ENCODE measurements at regions not wholly inside any gene's neighbourhood (a gene's known extent, or its start where the extent isn't known, plus 50 kb on each side); places are given as distances from the start of the nearest gene placed in this dataset.

DNA sequence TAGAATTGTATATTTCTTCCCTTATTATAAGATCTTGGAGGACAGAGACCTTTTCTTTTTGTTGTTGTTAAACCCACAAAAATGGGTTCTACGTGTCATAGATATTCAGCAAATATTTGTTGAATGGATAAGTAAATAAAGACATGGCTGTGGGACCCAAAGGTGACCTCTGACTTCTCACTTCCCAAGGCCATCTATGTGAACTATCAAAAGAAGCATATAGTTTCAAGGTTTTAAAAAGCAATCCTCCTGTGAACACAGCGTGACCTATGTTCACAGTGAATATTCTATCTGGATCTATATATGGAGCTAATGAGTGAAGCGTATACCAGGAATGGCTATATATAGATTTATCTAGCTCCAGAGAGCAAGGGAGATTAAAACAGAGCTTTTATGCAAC lies 312.8 kb upstream of the C11orf87 start:
- no peak for DNase-seq

DNA sequence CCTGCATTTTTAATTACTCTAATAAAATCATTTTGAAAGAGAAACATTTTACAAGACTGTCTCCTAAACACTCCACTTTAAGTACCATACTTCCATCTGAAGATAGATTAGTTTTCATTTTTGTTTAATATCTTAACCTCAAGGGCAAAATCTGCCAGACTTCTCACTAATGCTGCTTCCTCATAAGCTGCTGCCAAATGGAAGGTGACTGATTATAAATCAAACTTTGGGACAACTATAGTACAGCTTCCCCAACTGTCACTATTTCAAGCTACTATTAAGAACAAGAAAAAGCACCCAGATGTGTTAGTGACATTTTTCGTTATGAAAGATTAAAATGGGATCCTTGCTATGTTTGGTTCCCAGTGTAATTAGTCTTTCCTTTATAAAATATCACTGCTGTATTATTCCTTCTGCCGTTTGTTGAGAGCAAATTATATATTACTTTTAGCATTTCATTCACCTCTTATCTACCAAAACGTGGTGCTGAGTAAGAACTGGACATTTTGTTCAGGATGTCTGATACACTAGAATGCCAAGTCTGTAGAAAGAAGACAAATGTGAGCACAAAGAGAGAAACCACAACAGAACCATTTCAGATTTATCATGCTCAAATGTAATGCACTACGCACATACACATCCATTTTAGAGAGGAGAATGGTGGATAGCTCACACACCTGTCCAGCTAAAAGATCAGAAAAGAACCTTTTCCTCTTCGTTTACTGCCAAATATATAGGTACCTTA lies 312.2 kb upstream of the C11orf87 start:
- DNase-seq, result no peak

DNA sequence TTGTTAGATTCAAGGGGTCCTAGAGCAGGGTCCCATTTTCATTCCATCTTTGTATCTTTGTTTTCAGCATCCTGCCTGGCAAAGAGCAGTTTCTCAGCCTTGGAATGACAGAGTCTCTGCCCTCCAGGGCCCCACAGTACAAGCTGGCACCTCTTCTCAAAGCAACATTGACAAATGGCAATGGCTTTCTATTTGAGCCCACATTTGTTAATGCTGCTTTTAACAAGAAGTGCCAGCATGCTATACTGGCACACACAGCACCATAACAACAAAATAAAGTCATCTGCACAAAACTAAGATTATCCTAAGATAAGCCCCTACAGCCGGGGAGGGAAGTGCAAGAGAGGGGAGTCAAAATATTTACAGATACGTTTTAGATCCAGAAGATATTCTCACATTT lies 309.7 kb upstream of the C11orf87 start:
- DNase-seq, result no peak

DNA sequence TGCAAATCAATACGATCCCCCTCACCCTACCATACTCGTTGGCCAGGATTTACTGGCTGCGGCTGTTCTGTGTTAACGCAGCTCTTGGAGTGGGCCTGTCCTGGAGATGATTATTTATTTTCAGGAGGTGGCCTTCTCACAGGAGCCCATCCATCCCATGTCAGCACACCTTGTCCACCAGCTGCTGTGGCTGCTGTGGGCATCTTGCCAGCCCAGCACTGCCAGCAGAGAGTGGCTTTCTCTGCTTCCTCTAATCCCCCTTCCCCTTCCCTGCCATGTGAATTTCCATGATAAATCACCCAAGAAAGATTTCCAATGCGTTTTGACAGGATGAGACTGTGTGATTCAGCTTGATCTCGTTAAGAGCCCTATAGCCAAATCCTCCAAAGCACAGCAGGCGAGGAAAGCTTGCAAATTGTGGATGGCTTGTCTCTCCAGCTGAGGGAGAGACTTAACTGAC lies 309.1 kb upstream of the C11orf87 start:
- no peak for DNase-seq

DNA sequence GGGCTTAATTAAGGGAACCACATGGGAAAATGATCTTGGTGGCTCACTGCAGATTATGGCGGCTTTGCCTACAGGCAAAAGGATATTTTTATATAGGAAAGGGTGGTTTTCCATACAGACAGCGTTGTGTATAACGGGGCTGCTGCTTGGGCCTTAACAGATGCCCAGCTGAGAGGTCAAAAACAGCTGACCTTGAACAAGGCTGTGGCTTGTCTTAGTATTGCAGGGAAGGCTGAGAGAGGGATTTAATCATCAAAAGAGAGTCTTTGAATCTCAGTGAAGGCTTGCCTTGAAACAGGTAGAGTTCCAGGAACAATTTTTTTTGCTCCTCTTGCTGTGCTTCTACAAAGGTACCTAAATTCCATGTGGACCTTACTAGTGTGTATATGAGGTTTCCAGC lies 301.6 kb upstream of the C11orf87 start:
- no peak for DNase-seq

DNA sequence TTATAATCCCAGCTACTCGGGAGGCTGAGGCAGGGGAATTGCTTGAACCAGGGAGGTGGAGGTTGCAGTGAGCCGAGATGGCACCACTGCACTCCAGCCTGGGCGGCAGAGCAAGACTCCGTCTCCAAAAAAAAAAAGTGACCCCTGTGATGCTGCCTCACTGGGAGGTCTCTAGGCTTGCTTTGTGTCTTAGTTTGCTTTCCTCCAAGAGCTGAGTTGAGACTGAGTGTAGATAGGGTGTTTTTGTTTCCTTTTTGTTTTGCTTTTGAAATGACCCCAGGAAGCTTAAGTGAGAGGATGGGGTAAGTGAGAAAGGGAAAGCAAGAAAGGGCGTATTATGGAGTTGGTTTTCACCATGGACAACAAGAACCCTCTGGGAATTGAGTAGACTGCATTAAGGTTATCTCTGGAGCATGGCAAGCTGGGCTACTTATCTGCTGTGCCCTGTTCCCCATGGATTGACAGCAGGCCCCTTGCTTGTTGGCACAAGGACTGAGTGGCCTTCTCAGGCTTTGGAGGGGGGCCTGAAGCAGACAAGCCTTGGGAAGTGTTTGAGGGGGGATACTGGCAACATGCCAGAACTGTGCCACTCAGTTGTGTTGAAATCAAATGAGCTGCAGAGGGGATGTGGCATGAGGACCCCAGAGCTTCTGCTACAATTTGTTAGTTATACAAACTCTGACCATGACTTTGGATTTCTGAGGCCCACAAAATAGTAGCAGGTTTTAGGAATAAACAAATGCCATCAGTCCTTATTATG lies 300.6 kb upstream of the C11orf87 start:
- no peak for DNase-seq

DNA sequence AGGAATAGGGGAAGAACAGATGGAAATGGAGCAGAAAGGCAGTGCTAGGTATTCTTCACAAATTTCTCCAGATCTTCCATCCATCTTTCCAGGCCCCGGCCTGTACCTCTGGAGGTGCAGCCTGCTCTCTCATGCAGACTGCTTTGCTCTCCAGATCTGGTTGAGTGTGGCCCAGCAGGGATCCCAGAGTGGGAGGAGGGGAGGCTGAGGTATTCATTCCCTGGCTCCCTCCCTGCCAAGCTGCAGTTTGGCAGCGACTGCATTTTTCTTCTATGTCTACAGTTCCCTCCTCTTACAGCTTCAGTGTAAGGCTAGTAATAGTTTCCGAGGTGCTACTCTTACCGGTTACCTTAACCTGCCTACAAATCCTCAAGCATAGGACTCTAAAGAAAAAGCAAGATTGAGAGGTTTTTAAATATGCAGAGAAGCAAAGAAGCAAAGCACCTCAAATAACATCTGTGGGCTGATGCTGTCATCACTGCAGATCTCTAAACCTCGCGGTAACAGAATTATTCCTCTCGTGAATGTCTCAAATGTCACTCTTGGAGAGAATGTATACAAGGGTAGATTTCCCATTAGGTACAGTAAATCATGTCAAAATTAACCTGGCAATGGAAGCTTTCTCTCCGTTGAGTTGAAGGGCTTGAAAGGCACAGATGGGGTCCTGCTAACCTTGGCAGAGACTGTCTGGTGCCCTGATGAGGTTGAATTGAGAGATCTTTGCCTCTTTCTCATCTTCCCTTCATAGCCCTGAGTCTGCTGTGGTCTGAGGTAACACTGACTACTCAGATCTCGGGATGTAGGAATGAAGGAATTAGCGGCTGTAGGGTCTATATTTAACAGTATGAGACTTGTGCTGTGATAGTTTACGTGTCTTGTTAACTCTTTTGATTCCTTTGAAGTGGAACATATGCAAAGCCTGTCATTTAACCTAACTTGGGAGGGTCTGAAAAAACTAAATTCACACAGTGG lies 297.9 kb upstream of the C11orf87 start:
- DNase-seq, result no peak

DNA sequence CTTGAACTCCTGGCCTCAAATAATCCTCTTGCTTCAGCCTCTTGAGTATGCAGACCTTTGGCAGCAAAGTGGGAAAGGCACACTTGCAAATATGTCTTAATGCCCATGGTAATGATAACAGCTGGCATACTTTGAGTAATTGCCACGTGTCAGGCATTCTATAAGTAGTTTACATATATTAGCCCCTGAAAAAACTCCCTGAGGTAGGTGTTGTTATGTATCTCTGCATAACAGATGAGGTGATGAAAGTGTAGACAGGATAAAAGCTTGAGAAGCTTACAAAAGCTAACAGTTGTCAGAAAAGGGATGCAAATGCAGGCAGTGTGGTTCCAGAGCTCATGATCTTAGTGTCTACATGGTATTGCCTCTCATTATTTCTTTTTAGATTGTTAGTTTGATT lies 291.1 kb upstream of the C11orf87 start:
- no peak for DNase-seq

DNA sequence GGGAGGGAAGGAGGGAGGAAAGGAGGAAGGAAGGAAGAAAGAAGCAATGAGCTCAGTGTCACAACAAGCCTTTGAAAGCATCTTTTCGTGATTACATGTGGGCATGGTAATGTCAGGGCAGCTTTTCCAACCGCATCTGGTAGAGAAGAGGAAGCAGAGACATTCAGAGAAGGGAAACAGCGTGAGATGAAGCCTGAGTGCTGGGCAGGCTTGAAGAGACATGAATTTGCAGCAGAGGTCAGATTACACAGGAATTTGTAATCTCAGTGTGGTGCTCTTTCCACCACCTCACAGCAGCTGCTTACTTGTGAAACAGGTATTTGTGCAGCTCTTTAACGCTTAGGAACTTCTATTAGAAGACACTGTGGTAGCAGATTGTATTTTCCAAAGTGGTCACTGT lies 289.5 kb upstream of the C11orf87 start:
- DNase-seq, result no peak

DNA sequence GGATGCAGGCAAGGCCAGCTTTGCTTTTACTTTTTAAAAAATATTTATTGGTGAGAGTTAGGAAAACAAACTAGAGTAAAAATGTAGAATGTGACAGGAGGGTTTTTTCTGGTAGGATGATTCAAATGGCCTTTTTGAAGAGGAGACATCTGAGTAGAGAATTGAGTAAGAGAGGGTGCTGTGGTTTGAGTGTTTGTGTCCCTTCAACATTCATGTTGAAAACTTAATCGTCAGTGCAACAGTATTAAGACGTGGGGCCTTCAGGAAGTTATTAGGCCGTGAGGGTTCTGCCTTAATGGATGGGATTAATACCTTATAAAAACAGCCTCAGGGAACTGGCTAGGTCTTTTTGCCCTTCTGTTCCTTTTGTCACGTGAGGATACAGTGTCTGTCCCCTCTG lies 288.8 kb upstream of the C11orf87 start:
- no peak for DNase-seq

DNA sequence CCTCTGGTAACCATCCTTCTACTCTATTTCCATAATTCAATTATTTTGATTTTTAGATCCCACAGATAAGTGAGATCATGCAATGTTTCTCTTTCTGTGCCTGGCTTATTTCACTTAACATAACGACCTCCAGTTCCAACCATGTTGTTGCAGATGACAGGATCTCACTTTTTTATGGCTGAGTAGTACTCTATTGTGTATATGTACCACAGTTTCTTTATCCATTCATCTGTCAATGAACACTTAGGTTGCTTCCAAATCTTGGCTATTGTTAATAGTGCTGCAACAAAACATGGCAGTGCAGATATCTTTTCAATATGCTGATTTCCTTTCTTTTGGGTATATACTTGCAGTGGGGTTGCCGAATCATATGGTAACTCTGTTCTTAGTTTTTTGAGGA lies 286.4 kb upstream of the C11orf87 start:
- no peak for DNase-seq

DNA sequence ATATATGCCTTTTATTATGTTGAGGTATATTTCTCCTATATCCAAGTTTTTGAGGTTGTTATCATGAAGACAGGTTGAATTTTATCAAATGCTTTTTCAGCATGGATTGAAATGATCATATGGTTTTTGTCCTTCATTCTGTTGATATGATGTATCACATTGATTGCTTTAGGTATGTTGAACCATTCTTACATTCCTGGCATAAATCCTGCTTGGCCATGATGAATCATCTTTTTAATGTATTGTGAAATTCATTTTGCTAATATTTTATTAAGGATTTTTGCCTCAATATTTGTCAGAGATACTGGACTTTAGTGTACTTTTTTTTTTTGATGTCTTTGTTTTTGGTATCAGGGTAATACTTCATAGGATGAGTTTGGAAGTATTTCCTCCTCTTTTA lies 283.8 kb upstream of the C11orf87 start:
- no peak for DNase-seq

DNA sequence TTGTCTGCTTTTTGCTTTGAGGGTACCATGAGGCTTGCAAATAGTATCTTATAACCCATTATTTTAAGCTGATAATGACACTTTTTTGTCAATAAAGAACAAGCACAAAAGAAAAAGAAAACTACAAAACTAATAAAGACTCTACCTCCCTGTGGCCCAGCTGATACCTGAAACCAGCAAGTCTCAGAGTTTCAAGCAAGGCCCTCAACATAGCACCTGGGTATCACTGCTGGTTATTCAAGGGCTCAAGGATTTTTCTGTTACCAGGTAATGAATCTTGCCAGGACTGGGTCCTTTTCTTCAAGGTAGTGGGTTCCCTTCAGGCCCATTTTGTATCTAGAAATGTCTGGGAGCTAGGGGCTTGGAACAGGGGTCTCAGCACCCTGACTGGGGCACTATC lies 281.6 kb upstream of the C11orf87 start:
- DNase-seq, result no peak

DNA sequence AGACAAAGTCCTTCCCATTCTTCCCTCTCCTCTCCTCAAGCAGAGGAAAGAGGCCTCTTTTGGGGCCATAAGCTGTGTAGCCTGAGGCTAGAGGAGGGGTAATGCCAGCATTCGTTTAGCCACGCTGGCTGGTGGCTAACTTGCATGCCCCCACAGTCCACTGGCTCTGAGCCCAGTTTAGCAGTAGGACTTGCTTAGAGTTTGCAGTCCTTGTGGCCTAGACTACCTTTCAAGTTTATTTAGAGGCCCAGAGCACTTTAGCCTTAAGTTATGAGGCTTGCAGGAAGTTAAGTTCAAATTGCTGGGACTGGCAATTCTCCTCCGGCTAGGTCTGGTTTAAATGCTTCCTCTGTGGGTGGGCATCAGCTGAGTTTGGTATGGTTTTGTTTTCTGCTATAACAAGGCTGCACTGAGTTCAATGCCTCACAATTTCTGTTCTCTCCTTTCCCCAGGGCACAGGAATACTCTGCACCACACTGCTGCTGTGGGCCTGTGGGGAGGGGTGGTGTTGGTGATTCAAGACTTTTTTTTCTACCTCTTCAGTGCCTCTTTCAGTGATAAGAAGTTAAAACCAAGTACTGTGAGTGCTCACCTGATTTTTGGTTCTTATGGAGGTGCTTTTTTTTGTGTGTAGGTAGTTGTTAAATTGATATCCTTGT lies 281.0 kb upstream of the C11orf87 start:
- no peak for DNase-seq

DNA sequence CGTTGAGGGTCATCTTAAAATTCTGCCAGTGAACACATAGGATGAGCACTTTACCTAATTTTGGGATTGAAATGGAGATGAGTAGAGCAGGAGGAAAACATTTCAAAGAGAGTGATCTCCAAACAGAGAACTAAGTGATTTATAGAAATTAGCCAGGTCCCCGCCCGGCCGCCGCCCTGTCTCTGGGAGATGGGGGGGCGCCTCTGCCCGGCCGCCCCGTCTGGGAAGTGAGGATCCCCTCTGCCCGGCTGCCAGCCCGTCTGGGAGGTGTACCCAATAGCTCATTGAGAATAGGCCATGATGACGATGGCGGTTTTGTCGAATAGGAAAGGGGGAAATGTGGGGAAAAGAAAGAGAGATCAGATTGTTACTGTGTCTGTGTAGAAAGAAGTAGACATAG lies 276.7 kb upstream of the C11orf87 start:
- no peak for DNase-seq

DNA sequence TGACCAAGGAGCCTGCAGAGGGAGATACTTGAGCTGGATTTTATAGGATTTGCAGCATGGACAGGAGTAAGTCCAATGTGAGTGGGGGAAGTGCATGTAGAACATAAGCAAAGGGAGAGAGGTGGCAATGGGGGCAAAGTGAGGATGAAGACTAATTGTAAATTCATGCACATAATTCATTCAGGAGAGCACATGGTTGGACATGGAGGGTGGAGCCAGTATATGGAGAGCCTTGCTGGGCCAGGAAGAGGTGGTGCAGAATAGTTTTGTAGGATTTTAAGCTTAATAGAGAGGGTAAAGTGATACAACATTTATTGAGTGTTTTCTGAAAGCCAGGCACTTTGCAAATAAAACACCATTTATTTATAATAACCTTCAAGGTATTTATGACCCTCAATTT lies 274.3 kb upstream of the C11orf87 start:
- no peak for DNase-seq

DNA sequence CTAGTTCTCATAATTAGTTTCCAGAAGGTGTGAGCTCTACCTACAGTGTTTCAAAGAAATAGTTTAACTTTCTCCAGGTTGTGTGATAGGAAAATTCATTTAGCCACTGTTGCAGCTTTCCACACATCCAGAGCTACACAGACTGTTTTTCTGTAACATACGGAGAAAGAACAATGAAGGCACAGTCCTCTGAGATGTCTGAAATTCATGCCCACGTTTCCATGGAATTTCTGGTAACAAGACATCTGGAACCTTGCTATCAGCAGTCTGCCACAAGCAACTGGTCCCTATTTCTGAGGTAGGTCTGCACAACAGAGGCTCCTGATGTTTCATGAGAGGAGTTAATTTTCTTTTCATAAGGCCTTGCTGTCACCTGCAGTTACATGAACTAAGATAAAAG lies 273.3 kb upstream of the C11orf87 start:
- DNase-seq, result no peak

DNA sequence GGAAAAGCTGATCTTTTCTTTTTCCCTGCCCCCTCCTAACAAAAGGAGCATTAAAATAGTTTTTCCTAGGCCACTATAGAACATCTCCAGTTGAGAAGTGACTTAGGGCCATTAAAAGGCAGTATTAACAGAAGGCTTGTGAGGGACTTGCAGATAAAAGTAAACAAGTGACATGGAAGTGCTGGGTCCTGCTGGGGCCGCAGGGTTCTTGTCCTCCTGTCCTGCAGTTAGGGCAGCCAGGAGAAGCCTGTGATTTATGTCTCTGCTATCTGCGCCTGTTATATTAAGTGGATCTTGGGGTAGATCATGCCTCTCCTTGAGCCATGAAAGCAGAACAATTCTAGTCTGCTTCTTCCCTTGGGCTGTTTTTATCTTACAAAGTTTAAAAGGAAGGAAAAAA lies 271.4 kb upstream of the C11orf87 start:
- no peak for DNase-seq

DNA sequence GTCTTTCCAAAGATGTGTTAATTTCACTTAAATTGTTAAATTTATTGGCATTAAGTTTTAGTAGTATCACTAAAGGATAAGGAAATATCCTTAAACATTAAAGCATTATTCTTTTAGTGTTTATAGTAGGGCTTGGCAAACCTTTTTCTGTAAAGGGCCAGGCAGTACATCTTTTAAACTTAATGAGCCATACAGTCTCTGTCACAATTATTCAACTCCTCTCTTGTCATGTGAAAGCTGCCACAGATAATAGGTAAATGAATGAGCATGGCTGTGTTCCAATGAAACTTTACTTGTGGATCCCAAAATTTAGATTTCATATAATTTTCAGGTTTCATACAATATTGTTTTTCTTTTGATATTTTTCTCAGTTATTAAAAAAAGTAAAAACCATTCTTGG lies 268.2 kb upstream of the C11orf87 start:
- DNase-seq, result no peak

DNA sequence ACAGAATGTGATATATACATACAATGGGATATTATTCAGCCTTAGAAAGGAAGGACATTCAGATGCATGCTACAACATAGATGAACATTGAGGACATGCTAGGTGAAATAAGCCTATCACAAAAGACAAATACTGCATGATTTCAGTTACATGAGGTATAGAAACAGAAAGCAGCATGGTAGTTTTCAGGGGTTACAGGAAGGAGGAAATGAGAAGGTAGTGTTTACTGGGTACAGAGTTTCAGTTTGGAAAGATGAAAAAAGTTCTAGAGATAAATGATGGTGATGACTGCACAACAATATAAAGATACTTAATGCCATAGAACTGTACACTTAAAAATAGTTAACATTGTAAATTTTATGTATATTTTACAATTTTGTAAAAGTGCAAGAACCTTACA lies 266.7 kb upstream of the C11orf87 start:
- no peak for DNase-seq

DNA sequence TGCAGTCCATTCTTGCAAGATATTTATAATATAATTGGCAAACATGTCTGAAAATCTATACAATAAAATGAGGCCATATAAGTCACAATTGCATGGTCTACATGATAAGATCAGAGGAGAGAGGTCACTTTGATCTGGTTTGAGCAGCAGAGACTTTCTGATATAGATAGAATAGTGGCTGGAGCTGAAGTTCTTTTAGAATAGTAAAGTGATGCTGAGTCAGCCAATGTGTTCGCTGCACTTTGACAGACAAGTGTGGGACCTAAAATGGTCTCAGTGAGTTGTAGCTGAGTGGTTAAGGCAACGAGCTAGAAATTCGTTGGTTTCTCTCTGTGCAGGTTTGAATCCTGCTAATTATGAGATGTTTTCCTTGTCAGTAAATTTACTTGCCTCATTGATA lies 257.0 kb upstream of the C11orf87 start:
- no peak for DNase-seq

DNA sequence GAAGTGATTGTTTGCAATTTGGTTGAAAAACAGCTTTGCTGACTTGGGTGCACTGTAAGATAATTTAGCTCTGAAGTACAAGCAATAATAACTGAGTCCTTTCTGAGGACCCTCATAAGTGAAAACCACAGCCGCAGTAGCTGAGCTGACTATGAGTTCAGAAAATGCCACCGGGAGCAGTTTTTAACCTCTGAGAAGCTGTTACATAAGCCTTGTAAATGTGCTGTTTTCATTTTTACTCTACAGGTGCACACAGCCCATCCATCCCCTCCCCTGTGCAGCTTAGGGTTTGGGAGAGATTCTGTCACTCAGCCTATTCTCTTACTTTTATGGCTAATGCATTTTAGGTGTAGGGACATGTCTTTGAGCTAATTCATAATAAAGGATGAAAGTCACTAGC lies 255.5 kb upstream of the C11orf87 start:
- no peak for DNase-seq

DNA sequence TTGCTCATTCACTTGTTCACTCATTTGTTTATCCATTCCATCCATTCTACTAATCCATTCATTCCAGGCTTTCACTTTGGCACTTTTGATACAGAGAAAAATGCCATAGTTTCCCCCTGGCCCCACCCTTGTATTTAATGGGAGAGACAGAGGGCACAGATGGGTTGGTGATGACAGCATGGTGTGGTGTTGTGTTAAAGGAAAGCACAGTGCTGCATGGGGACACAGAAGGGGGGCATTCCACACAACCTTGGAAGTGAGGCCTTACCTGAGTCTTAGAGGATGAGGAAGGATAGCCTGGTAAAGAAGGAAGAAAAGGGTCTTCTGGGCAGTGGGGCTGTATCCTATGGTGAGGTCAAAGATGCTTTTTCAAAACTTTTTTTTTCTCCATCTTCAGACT lies 248.5 kb upstream of the C11orf87 start:
- DNase-seq, result no peak

Measured in NCI-H748 treated with DMSO at 0.1 percent for 48 hours (cell line).